ENCODE measurements at regions not wholly inside any gene's neighbourhood (a gene's known extent, or its start where the extent isn't known, plus 50 kb on each side); places are given as distances from the start of the nearest gene placed in this dataset.

- Mint-ChIP-seq H3K4me3 (no peak overlapping the region), H3K4me1 (ENCODE audit: low read depth) (no peaks in the 10 kb centered on the region), H3K27me3 (ENCODE audit: low read depth) (no peaks in the 10 kb centered on the region), H3K36me3 (ENCODE audit: low read depth) (no peaks in the 10 kb centered on the region), H3K27ac (no peak overlapping the region), H3K9me3 (ENCODE audit: insufficient read depth) (peaks cover 15% of the 10 kb centered on the region)
- no peak for ATAC-seq
- CTCF ChIA-PET, result no interaction called here
- POLR2A ChIA-PET, result no interaction called here
- DNase-seq, result no peak
These were observed 108.7 kb downstream of the HTR1B start for GRCh38 chr6:77354581-77354980.

GRCh38 chr6:77353129-77353528 is 110.2 kb downstream of the HTR1B start:
- ChIA-PET POLR2A (no interaction called here), CTCF (no interaction called here)
- H3K27me3 Mint-ChIP-seq (ENCODE audit: low read depth), result no peaks in the 10 kb centered on the region
- H3K27ac Mint-ChIP-seq, result no peak overlapping the region
- no peaks in the 10 kb centered on the region for H3K36me3 Mint-ChIP-seq (ENCODE audit: low read depth)
- H3K4me1 Mint-ChIP-seq (ENCODE audit: low read depth), result no peaks in the 10 kb centered on the region
- no peak overlapping the region for H3K4me3 Mint-ChIP-seq
- DNase-seq (no peak), ATAC-seq (no peak)
- peaks cover 5% of the 10 kb centered on the region for H3K9me3 Mint-ChIP-seq (ENCODE audit: insufficient read depth)

GRCh38 chr6:77341058-77341986 is 122.0 kb downstream of the HTR1B start:
- DNase-seq (no peak), ATAC-seq (no peak)
- ChIA-PET POLR2A (no interaction called here), CTCF (no interaction called here)
- H3K4me1 Mint-ChIP-seq (ENCODE audit: low read depth), result no peaks in the 10 kb centered on the region
- H3K27me3 Mint-ChIP-seq (ENCODE audit: low read depth), result no peaks in the 10 kb centered on the region
- H3K27ac Mint-ChIP-seq, result no peak overlapping the region
- peaks cover 6% of the 10 kb centered on the region for H3K9me3 Mint-ChIP-seq (ENCODE audit: insufficient read depth)
- H3K4me3 Mint-ChIP-seq, result no peak overlapping the region
- H3K36me3 Mint-ChIP-seq (ENCODE audit: low read depth), result no peaks in the 10 kb centered on the region

GRCh38 chr6:77340331-77340730 is 123.0 kb downstream of the HTR1B start:
- Mint-ChIP-seq H3K4me1 (ENCODE audit: low read depth) (no peaks in the 10 kb centered on the region), H3K27me3 (ENCODE audit: low read depth) (no peaks in the 10 kb centered on the region), H3K27ac (no peak overlapping the region), H3K9me3 (ENCODE audit: insufficient read depth) (peaks cover 6% of the 10 kb centered on the region), H3K4me3 (no peak overlapping the region), H3K36me3 (ENCODE audit: low read depth) (no peaks in the 10 kb centered on the region)
- ATAC-seq (no peak), DNase-seq (no peak)
- ChIA-PET POLR2A (no interaction called here), CTCF (no interaction called here)

- no peak overlapping the region for H3K27ac Mint-ChIP-seq
- peaks cover 6% of the 10 kb centered on the region for H3K9me3 Mint-ChIP-seq (ENCODE audit: insufficient read depth)
- ChIA-PET CTCF (interaction anchor here (0.6 kb wide), 1 partner anchor 892 kb away, joined by 3 read pairs; no protein-coding TSS in a partner anchor), POLR2A (no interaction called here)
- H3K4me1 Mint-ChIP-seq (ENCODE audit: low read depth), result no peaks in the 10 kb centered on the region
- ATAC-seq, result no peak
- no peak for DNase-seq
- no peak overlapping the region for H3K4me3 Mint-ChIP-seq
- H3K36me3 Mint-ChIP-seq (ENCODE audit: low read depth), result no peaks in the 10 kb centered on the region
- H3K27me3 Mint-ChIP-seq (ENCODE audit: low read depth), result no peaks in the 10 kb centered on the region
These were observed 123.4 kb downstream of the HTR1B start for GRCh38 chr6:77339926-77340325.

- DNase-seq (no peak), ATAC-seq (no peak)
- CTCF ChIA-PET, result no interaction called here
- Mint-ChIP-seq H3K27ac (no peak overlapping the region), H3K9me3 (ENCODE audit: insufficient read depth) (peaks cover 6% of the 10 kb centered on the region), H3K4me3 (no peak overlapping the region), H3K4me1 (ENCODE audit: low read depth) (no peaks in the 10 kb centered on the region), H3K27me3 (ENCODE audit: low read depth) (no peaks in the 10 kb centered on the region), H3K36me3 (ENCODE audit: low read depth) (no peaks in the 10 kb centered on the region)
- POLR2A ChIA-PET, result no interaction called here
These were observed 125.9 kb downstream of the HTR1B start for GRCh38 chr6:77337392-77337791.

GRCh38 chr6:77334093-77334492 is 129.2 kb downstream of the HTR1B start:
- Mint-ChIP-seq H3K4me1 (ENCODE audit: low read depth) (no peaks in the 10 kb centered on the region), H3K27ac (no peak overlapping the region), H3K27me3 (ENCODE audit: low read depth) (no peaks in the 10 kb centered on the region), H3K9me3 (ENCODE audit: insufficient read depth) (peaks cover 9% of the 10 kb centered on the region), H3K36me3 (ENCODE audit: low read depth) (no peaks in the 10 kb centered on the region), H3K4me3 (no peak overlapping the region)
- ChIA-PET POLR2A (no interaction called here), CTCF (no interaction called here)
- ATAC-seq (no peak), DNase-seq (no peak)

- H3K9me3 Mint-ChIP-seq (ENCODE audit: insufficient read depth), result peaks cover 9% of the 10 kb centered on the region
- no peak overlapping the region for H3K27ac Mint-ChIP-seq
- H3K36me3 Mint-ChIP-seq (ENCODE audit: low read depth), result no peaks in the 10 kb centered on the region
- no peaks in the 10 kb centered on the region for H3K27me3 Mint-ChIP-seq (ENCODE audit: low read depth)
- ChIA-PET POLR2A (no interaction called here), CTCF (no interaction called here)
- no peak for DNase-seq
- no peak for ATAC-seq
- no peaks in the 10 kb centered on the region for H3K4me1 Mint-ChIP-seq (ENCODE audit: low read depth)
- H3K4me3 Mint-ChIP-seq, result no peak overlapping the region
These were observed 130.2 kb downstream of the HTR1B start for GRCh38 chr6:77332915-77333623.

- no peak for ATAC-seq
- CTCF ChIA-PET, result no interaction called here
- Mint-ChIP-seq H3K4me1 (ENCODE audit: low read depth) (no peaks in the 10 kb centered on the region), H3K27me3 (ENCODE audit: low read depth) (no peaks in the 10 kb centered on the region), H3K27ac (no peak overlapping the region), H3K9me3 (ENCODE audit: insufficient read depth) (peaks cover 18% of the 10 kb centered on the region), H3K4me3 (no peak overlapping the region), H3K36me3 (ENCODE audit: low read depth) (no peaks in the 10 kb centered on the region)
- DNase-seq, result no peak
- POLR2A ChIA-PET, result no interaction called here
These were observed 136.6 kb downstream of the HTR1B start for GRCh38 chr6:77326711-77327110.

- ChIA-PET CTCF (no interaction called here), POLR2A (no interaction called here)
- no peaks in the 10 kb centered on the region for H3K27me3 Mint-ChIP-seq (ENCODE audit: low read depth)
- no peak overlapping the region for H3K4me3 Mint-ChIP-seq
- no peak for DNase-seq
- H3K9me3 Mint-ChIP-seq (ENCODE audit: insufficient read depth), result peaks cover 18% of the 10 kb centered on the region
- H3K4me1 Mint-ChIP-seq (ENCODE audit: low read depth), result no peaks in the 10 kb centered on the region
- no peaks in the 10 kb centered on the region for H3K36me3 Mint-ChIP-seq (ENCODE audit: low read depth)
- ATAC-seq, result no peak
- no peak overlapping the region for H3K27ac Mint-ChIP-seq
These were observed 137.3 kb downstream of the HTR1B start for GRCh38 chr6:77326029-77326428.

GRCh38 chr6:77324866-77325265 is 138.4 kb downstream of the HTR1B start:
- H3K36me3 Mint-ChIP-seq (ENCODE audit: low read depth), result no peaks in the 10 kb centered on the region
- H3K9me3 Mint-ChIP-seq (ENCODE audit: insufficient read depth), result peaks cover 18% of the 10 kb centered on the region
- CTCF ChIA-PET, result no interaction called here
- no peak overlapping the region for H3K4me3 Mint-ChIP-seq
- H3K27ac Mint-ChIP-seq, result no peak overlapping the region
- H3K4me1 Mint-ChIP-seq (ENCODE audit: low read depth), result no peaks in the 10 kb centered on the region
- ATAC-seq (no peak), DNase-seq (no peak)
- no peaks in the 10 kb centered on the region for H3K27me3 Mint-ChIP-seq (ENCODE audit: low read depth)
- POLR2A ChIA-PET, result no interaction called here

GRCh38 chr6:77322604-77323003 is 140.7 kb downstream of the HTR1B start:
- ChIA-PET CTCF (no interaction called here), POLR2A (no interaction called here)
- peaks cover 15% of the 10 kb centered on the region for H3K9me3 Mint-ChIP-seq (ENCODE audit: insufficient read depth)
- H3K27ac Mint-ChIP-seq, result no peak overlapping the region
- H3K4me3 Mint-ChIP-seq, result no peak overlapping the region
- H3K4me1 Mint-ChIP-seq (ENCODE audit: low read depth), result no peaks in the 10 kb centered on the region
- H3K36me3 Mint-ChIP-seq (ENCODE audit: low read depth), result no peaks in the 10 kb centered on the region
- H3K27me3 Mint-ChIP-seq (ENCODE audit: low read depth), result no peaks in the 10 kb centered on the region
- no peak for ATAC-seq
- no peak for DNase-seq
